Ishikawa (cell line): ENCODE measurements at regions not wholly inside any gene's neighbourhood (a gene's known extent, or its start where the extent isn't known, plus 50 kb on each side); places are given as distances from the start of the nearest gene placed in this dataset.

ENCODE experiments used
- CREB1 ChIP-seq: IDR thresholded peaks from 2 replicates; pipeline ENCODE4 v1.6.1; 2012; ENCODE audit warnings: low read depth
- TF ChIP-seq, protein P1 (sequence below): IDR thresholded peaks from 2 replicates; pipeline ENCODE4 v1.6.1; 2012; ENCODE audit warnings: low read depth, mild to moderate bottlenecking

DNA sequence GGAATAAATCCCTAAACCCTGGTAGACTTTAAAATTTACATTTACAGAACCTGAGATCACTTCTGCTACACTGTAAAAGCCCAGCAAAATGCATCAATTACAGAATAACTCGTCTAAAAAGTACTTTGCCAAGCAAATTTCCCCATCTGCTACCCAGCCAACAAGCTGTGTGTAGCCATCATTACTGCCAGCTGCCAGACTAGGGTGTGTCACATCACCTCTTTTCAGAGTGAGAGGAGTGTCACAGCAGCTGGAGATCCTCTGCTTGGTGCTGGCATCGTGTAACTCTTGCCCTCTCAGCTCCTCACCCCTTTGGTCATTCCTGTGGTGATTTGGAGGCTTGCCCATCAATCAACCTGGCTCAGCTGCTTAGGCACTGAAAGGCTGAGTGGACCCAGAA is 340.4 kb upstream of the MMADHC start:
- TF ChIP-seq CREB1, result no peak
- TF ChIP-seq, protein P1, sequence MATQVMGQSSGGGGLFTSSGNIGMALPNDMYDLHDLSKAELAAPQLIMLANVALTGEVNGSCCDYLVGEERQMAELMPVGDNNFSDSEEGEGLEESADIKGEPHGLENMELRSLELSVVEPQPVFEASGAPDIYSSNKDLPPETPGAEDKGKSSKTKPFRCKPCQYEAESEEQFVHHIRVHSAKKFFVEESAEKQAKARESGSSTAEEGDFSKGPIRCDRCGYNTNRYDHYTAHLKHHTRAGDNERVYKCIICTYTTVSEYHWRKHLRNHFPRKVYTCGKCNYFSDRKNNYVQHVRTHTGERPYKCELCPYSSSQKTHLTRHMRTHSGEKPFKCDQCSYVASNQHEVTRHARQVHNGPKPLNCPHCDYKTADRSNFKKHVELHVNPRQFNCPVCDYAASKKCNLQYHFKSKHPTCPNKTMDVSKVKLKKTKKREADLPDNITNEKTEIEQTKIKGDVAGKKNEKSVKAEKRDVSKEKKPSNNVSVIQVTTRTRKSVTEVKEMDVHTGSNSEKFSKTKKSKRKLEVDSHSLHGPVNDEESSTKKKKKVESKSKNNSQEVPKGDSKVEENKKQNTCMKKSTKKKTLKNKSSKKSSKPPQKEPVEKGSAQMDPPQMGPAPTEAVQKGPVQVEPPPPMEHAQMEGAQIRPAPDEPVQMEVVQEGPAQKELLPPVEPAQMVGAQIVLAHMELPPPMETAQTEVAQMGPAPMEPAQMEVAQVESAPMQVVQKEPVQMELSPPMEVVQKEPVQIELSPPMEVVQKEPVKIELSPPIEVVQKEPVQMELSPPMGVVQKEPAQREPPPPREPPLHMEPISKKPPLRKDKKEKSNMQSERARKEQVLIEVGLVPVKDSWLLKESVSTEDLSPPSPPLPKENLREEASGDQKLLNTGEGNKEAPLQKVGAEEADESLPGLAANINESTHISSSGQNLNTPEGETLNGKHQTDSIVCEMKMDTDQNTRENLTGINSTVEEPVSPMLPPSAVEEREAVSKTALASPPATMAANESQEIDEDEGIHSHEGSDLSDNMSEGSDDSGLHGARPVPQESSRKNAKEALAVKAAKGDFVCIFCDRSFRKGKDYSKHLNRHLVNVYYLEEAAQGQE, result no peak
